Activated CD8-positive, alpha-beta T cell treated with anti-CD3 and anti-CD28 coated beads, Interleukin-2, amount 10 ng/mL, durations not matched to agents 7 days and 5 days (primary cell): ENCODE measurements at regions not wholly inside any gene's neighbourhood (a gene's known extent, or its start where the extent isn't known, plus 50 kb on each side); places are given as distances from the start of the nearest gene placed in this dataset.
"Not testable (repeated sequence)": the region's sequence is repeated elsewhere in the genome, so short reads cannot be mapped to it uniquely, and the experiment has no call there.

Experiments used
- ATAC-seq: fragments of 150-1000 bp; cut with Tn5 transposase; one replicate; pipeline ENCODE4 v1.10.0; 2021; ENCODE audit warnings: moderate library complexity
- CTCF ChIA-PET: fragments of 350-600 bp; sonication (Branson Sonifier 250); formaldehyde crosslinking; loops from one replicate; lab custom pipeline; 2021; ENCODE audit warnings: antibody characterized with exemption; lab: Charles Lee
- POLR2A ChIA-PET: fragments of 350-600 bp; sonication (Branson Sonifier 250); formaldehyde crosslinking; loops from one replicate; lab custom pipeline; 2021; ENCODE audit warnings: antibody characterized with exemption; lab: Charles Lee
- DNase-seq: peaks from one replicate; pipeline ENCODE4 v3.0.0-alpha.2; 2020
- H3K27ac Mint-ChIP-seq: one replicate; pipeline ENCODE4 v1.8.0; 2021; ENCODE audit warnings: mild to moderate bottlenecking, mixed read lengths
- H3K27me3 Mint-ChIP-seq: one replicate; pipeline ENCODE4 v1.8.0; 2021; ENCODE audit warnings: low read depth, mixed read lengths
- H3K36me3 Mint-ChIP-seq: one replicate; pipeline ENCODE4 v1.8.0; 2021; ENCODE audit warnings: low read depth, mixed read lengths
- H3K4me1 Mint-ChIP-seq: one replicate; pipeline ENCODE4 v1.8.0; 2021; ENCODE audit warnings: low read depth, mixed read lengths
- H3K4me3 Mint-ChIP-seq: one replicate; pipeline ENCODE4 v1.8.0; 2021; ENCODE audit warnings: mild to moderate bottlenecking, mixed read lengths
- H3K9me3 Mint-ChIP-seq: one replicate; pipeline ENCODE4 v1.8.0; 2022; ENCODE audit warnings: mixed read lengths; ENCODE audit not compliant: insufficient read depth

GRCh38 chr1:200496937-200497336, 87.1 kb upstream of the ZNF281 start:
- ChIA-PET POLR2A (interaction anchor here (0.6 kb wide), 1 partner anchor 540 kb away, joined by 5 read pairs; no protein-coding TSS in a partner anchor), CTCF (interaction anchor here (0.6 to 4.0 kb wide), 2 partner anchors 13 to 195 kb away, joined by 3 to 22 read pairs; no protein-coding TSS in a partner anchor)
- no peaks in the 10 kb centered on the region for H3K4me1 Mint-ChIP-seq
- H3K9me3 Mint-ChIP-seq, result no peaks in the 10 kb centered on the region
- DNase-seq, result no peak
- H3K4me3 Mint-ChIP-seq, result no peak overlapping the region
- H3K27me3 Mint-ChIP-seq, result peaks cover 14% of the 10 kb centered on the region
- no peak overlapping the region for H3K27ac Mint-ChIP-seq
- H3K36me3 Mint-ChIP-seq, result no peaks in the 10 kb centered on the region
- no peak for ATAC-seq

GRCh38 chr1:200495901-200496300, 86.1 kb upstream of the ZNF281 start:
- CTCF ChIA-PET, result no interaction called here
- no peak overlapping the region for H3K27ac Mint-ChIP-seq

DNA sequence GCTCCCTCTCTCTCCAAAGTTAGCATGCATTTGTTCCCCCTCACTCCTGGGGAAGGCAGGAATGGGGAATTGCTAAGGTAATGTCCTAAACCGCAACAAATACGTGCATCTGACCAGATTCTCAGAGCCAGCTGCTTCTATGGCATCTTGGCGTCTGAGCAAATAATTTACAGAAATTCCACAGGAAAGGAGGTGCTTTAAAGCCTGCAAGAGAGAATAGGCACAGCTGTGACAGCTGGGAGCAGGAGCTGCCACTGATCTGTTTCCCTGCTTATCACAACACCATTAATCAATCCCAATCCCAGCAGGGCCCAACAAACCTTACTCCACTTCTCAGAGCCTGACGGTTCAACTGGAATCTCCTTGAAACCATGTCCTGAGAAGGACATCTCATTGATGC, 83.5 kb upstream of the ZNF281 start:
- ATAC-seq (no peak), DNase-seq (no peak)
- Mint-ChIP-seq H3K27me3 (peaks cover 22% of the 10 kb centered on the region), H3K36me3 (no peaks in the 10 kb centered on the region), H3K4me3 (no peak overlapping the region), H3K27ac (no peak overlapping the region), H3K4me1 (no peaks in the 10 kb centered on the region), H3K9me3 (no peaks in the 10 kb centered on the region)
- ChIA-PET CTCF (no interaction called here), POLR2A (no interaction called here)

More at GRCh38 chr1:200495901-200496300, 86.1 kb upstream of the ZNF281 start:
- no peaks in the 10 kb centered on the region for H3K9me3 Mint-ChIP-seq
- no peak for ATAC-seq
- no peak for DNase-seq
- H3K27me3 Mint-ChIP-seq, result peaks cover 16% of the 10 kb centered on the region
- H3K4me3 Mint-ChIP-seq, result no peak overlapping the region
- no peaks in the 10 kb centered on the region for H3K36me3 Mint-ChIP-seq
- POLR2A ChIA-PET, result no interaction called here
- no peaks in the 10 kb centered on the region for H3K4me1 Mint-ChIP-seq

- Mint-ChIP-seq H3K36me3 (no peaks in the 10 kb centered on the region), H3K4me3 (no peak overlapping the region), H3K4me1 (no peaks in the 10 kb centered on the region), H3K9me3 (no peaks in the 10 kb centered on the region), H3K27ac (no peak overlapping the region), H3K27me3 (peaks cover 25% of the 10 kb centered on the region)
- ChIA-PET CTCF (interaction anchor here (0.7 to 3.1 kb wide), 6 partner anchors 18 to 806 kb away, joined by 3 to 13 read pairs (median 5); no protein-coding TSS in a partner anchor), POLR2A (interaction anchor here (0.6 kb wide), 1 partner anchor 980 kb away, joined by 3 read pairs; no protein-coding TSS in a partner anchor)
- ATAC-seq (no peak), DNase-seq (no peak)
Measured at GRCh38 chr1:200491103-200491502, 81.3 kb upstream of the ZNF281 start.

DNA sequence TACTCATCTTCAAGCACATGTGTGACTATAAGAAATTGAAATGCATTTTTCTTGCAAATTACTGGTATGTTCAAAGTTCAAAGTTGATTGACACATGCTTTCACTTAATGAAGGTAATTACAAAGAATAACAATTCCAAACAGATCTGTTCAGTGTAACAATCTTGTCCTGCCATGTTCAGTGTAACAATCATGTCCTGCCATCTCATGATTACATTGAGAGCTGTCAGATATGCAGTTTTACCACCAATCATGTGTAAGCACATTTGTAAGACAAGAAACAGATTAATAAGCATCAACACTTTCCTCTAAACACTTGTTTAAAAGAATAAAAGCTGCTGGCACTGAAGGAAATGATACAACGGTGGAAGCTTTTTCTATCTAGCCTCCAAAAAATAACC, 80.3 kb upstream of the ZNF281 start:
- no peak overlapping the region for H3K27ac Mint-ChIP-seq

GRCh38 chr1:200488375-200489165, 78.7 kb upstream of the ZNF281 start:
- DNase-seq (peak; percentile 54), ATAC-seq (peak; percentile 58)
- ChIA-PET CTCF (interaction anchor here (0.6 to 1.4 kb wide), 15 partner anchors 11 to 1568 kb away, joined by 3 to 7 read pairs (median 4); no protein-coding TSS in a partner anchor), POLR2A (no interaction called here)
- H3K27me3 Mint-ChIP-seq, result peaks cover 26% of the 10 kb centered on the region
- H3K4me1 Mint-ChIP-seq, result peaks cover 5% of the 10 kb centered on the region
- H3K4me3 Mint-ChIP-seq, result no peak overlapping the region
- H3K27ac Mint-ChIP-seq, result no peak overlapping the region
- H3K9me3 Mint-ChIP-seq, result no peaks in the 10 kb centered on the region
- H3K36me3 Mint-ChIP-seq, result no peaks in the 10 kb centered on the region

More for the DNA sequence above, 80.3 kb upstream of the ZNF281 start:
- Mint-ChIP-seq H3K36me3 (no peaks in the 10 kb centered on the region), H3K9me3 (no peaks in the 10 kb centered on the region), H3K4me3 (no peak overlapping the region), H3K27me3 (peaks cover 23% of the 10 kb centered on the region), H3K4me1 (no peaks in the 10 kb centered on the region)
- CTCF ChIA-PET, result interaction anchor here (0.7 to 3.1 kb wide), 6 partner anchors 19 to 805 kb away, joined by 3 to 13 read pairs (median 5); no protein-coding TSS in a partner anchor
- DNase-seq, result no peak
- ATAC-seq, result no peak
- POLR2A ChIA-PET, result no interaction called here

DNA sequence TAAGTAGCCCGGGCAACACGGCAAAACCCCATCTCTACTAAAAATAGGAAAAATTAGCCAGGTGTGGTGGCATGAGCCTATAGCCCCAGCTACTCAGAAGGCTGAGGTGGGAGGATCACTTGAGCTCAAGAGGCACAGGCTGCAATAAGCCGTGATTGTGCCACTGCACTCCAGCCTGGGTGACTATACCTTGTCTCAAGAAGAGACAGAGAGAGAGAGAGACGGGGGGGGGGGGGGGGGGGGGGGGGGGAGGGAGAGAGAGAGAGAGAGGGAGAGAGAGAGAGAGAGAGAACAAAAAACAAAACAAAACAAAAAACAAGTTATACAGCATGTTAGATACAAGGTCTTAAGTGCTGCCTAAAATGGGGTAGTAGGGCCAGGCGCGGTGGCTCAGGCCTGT, 77.8 kb upstream of the ZNF281 start:
- Mint-ChIP-seq H3K4me3 (no peak overlapping the region), H3K36me3 (no peaks in the 10 kb centered on the region), H3K4me1 (peaks cover 11% of the 10 kb centered on the region), H3K9me3 (no peaks in the 10 kb centered on the region), H3K27me3 (peaks cover 26% of the 10 kb centered on the region), H3K27ac (no peak overlapping the region)
- no peak for DNase-seq
- no peak for ATAC-seq
- ChIA-PET POLR2A (no interaction called here), CTCF (interaction anchor here (0.5 to 1.4 kb wide), 2 partner anchors 124 to 138 kb away, joined by 4 read pairs; no protein-coding TSS in a partner anchor)

- Mint-ChIP-seq H3K27me3 (peaks cover 26% of the 10 kb centered on the region), H3K4me3 (no peak overlapping the region), H3K4me1 (peaks cover 11% of the 10 kb centered on the region), H3K9me3 (no peaks in the 10 kb centered on the region), H3K36me3 (no peaks in the 10 kb centered on the region), H3K27ac (no peak overlapping the region)
- ChIA-PET CTCF (no interaction called here), POLR2A (no interaction called here)
- DNase-seq (no peak), ATAC-seq (no peak)
Measured at GRCh38 chr1:200486634-200487033, 76.8 kb upstream of the ZNF281 start.

- Mint-ChIP-seq H3K27me3 (peaks cover 18% of the 10 kb centered on the region), H3K4me1 (peaks cover 11% of the 10 kb centered on the region)
- H3K27ac Mint-ChIP-seq, H3K9me3 Mint-ChIP-seq, H3K36me3 Mint-ChIP-seq, H3K4me3 Mint-ChIP-seq, DNase-seq, POLR2A ChIA-PET, ATAC-seq: not testable (repeated sequence)
- CTCF ChIA-PET, result interaction anchor here (1.5 to 1.8 kb wide), 2 partner anchors 13 to 205 kb away, joined by 3 to 7 read pairs; no protein-coding TSS in a partner anchor
Measured at GRCh38 chr1:200484438-200484946, 74.7 kb upstream of the ZNF281 start.

DNA sequence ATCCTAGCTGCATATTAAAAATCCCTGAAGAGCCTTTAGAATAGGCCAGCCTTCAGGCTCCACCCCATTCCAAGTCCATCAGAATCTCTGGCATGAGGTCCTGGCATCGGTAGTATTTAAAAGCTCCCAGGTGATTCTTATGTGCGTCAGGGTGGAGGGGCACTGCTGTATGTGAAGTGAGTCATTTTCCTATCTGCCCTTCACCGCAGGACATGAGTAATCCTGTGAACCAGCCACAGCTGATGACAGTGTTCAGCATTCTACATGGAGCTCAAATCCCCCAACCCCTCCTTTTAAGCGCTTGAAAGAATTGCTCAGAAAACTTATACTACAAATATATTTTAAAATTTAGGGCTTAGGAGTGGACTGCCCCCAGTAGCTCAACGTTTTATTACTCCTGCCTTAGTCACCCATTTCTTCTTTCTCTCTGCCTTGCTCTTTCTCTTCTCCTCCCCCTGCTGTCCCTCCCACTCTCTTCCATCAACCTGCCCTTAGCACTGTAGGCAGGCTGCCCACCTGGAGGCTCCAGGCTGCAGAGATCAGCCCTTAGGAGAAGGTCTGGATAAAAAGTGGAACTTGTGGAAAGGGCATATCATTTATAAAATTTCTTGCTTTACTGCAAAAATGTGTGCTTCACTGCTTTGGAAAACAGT, 73.8 kb upstream of the ZNF281 start:
- Mint-ChIP-seq H3K9me3 (no peaks in the 10 kb centered on the region), H3K4me1 (peaks cover 11% of the 10 kb centered on the region), H3K27me3 (peaks cover 16% of the 10 kb centered on the region), H3K36me3 (no peaks in the 10 kb centered on the region), H3K4me3 (no peak overlapping the region), H3K27ac (no peak overlapping the region)
- POLR2A ChIA-PET, result interaction anchor here (1.5 kb wide), 1 partner anchor 329 kb away, joined by 7 read pairs; no protein-coding TSS in a partner anchor
- CTCF ChIA-PET, result interaction anchor here (0.8 to 1.8 kb wide), 6 partner anchors 9 to 204 kb away, joined by 3 to 8 read pairs (median 4); no protein-coding TSS in a partner anchor
- ATAC-seq (peak; percentile 90), DNase-seq (peak; percentile 63)

DNA sequence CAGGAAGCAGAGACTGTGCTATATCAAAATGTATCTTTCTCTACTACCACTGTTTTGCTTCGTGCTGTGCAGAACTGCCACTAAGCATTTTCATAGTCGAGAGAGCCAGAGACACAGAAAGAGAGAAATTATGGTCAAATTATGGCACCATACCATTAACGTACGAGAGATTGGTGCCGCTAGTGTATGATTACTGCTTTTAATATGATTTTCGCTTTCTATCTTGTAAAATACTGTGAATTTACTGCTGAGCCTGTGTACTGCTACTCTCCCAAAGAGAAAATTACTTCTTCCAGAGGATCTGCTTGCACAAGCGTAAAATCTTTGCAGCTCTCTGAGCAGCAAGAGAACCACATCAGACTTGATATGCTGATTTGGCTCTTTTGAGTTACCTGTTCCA, 71.1 kb upstream of the ZNF281 start:
- no peak for DNase-seq
- Mint-ChIP-seq H3K27ac (no peak overlapping the region), H3K36me3 (no peaks in the 10 kb centered on the region), H3K4me3 (no peak overlapping the region), H3K9me3 (no peaks in the 10 kb centered on the region), H3K27me3 (peaks cover 12% of the 10 kb centered on the region), H3K4me1 (peaks cover 11% of the 10 kb centered on the region)
- POLR2A ChIA-PET, result no interaction called here
- ATAC-seq, result no peak
- CTCF ChIA-PET, result no interaction called here
